CD14-positive monocyte (primary cell): ENCODE measurements at regions not wholly inside any gene's neighbourhood (a gene's known extent, or its start where the extent isn't known, plus 50 kb on each side); places are given as distances from the start of the nearest gene placed in this dataset.

Experiments used
- DNase-seq, 3 donors: peaks; one replicate each; pipeline ENCODE4 v3.0.0-alpha.2; 2011 to 2022
- H2AFZ ChIP-seq: 2 replicates; pipeline ENCODE4 v1.6.0; 2012; ENCODE audit warnings: mild to moderate bottlenecking, low read depth, low read length, inconsistent platforms; ENCODE audit not compliant: insufficient read depth, poor library complexity, severe bottlenecking
- H3K27ac ChIP-seq, 2 donors: 1 replicate in 1 of 2; 2 replicates in 1 of 2; pipeline ENCODE4 v1.5.1; 2012 to 2013; ENCODE audit warnings: low read length in 2 of 2, control low read depth in 1 of 2, inconsistent platforms in 1 of 2, low read depth in 1 of 2, mild to moderate bottlenecking in 1 of 2
- H3K27me3 ChIP-seq, 2 donors: one replicate each; pipeline versions ENCODE4 v1.6.0 to v1.6.1; 2011 to 2013; ENCODE audit warnings: low read length in 2 of 2; ENCODE audit not compliant: control insufficient read depth in 2 of 2, insufficient read depth in 2 of 2
- H3K36me3 ChIP-seq, 2 donors: replicated peaks in 1 of 2; 1 replicate in 1 of 2; 2 replicates in 1 of 2; pipeline versions ENCODE4 v1.5.1 to v1.6.1; 2012 to 2013; ENCODE audit warnings: low read length in 2 of 2, control low read depth in 1 of 2, inconsistent platforms in 1 of 2, mild to moderate bottlenecking in 1 of 2; ENCODE audit not compliant: insufficient read depth in 2 of 2, control insufficient read depth in 1 of 2
- H3K4me1 ChIP-seq, 2 donors: 1 replicate in 1 of 2; 2 replicates in 1 of 2; pipeline versions ENCODE4 v1.5.1 to v1.6.1; 2012 to 2013; ENCODE audit warnings: low read length in 2 of 2, control low read depth in 1 of 2, inconsistent platforms in 1 of 2, mild to moderate bottlenecking in 1 of 2, moderate library complexity in 1 of 2; ENCODE audit not compliant: insufficient read depth in 2 of 2, control insufficient read depth in 1 of 2
- H3K4me2 ChIP-seq: replicated peaks from 2 replicates; pipeline ENCODE3; 2012; ENCODE audit warnings: low read length, moderate library complexity, mild to moderate bottlenecking; ENCODE audit not compliant: poor library complexity, severe bottlenecking; ENCODE audit errors: extremely low read depth
- H3K4me3 ChIP-seq, 3 experiments: fragments of 200-600 bp in 1 of 3; sonication (generic) in 1 of 3; replicated peaks in 1 of 3; 1 replicate in 2 of 3; 2 replicates in 1 of 3; pipeline ENCODE4 v1.5.1; 2011 to 2013; ENCODE audit warnings: low read length in 3 of 3, mild to moderate bottlenecking in 3 of 3, control low read depth in 2 of 3, low read depth in 2 of 3, inconsistent platforms in 1 of 3, moderate library complexity in 1 of 3
- H3K79me2 ChIP-seq: 2 replicates; pipeline ENCODE4 v1.6.0; 2012; ENCODE audit warnings: mild to moderate bottlenecking, control low read depth, inconsistent platforms, low read length, moderate library complexity; ENCODE audit not compliant: insufficient read depth
- H3K9ac ChIP-seq: 2 replicates; pipeline ENCODE4 v1.6.0; 2017; ENCODE audit warnings: low read length, mild to moderate bottlenecking; ENCODE audit not compliant: insufficient read depth, poor library complexity, severe bottlenecking
- H3K9me3 ChIP-seq, 2 donors: replicated peaks in 1 of 2; 1 replicate in 1 of 2; 2 replicates in 1 of 2; pipeline versions ENCODE4 v1.5.1 to v1.6.1; 2012 to 2013; ENCODE audit warnings: low read length in 2 of 2, control low read depth in 1 of 2; ENCODE audit not compliant: control insufficient read depth in 1 of 2, insufficient read depth in 1 of 2
- H4K20me1 ChIP-seq: 2 replicates; pipeline ENCODE4 v1.6.0; 2012; ENCODE audit warnings: mild to moderate bottlenecking, low read length, control low read depth, moderate library complexity; ENCODE audit not compliant: insufficient read depth
- H3K27ac Mint-ChIP-seq, 7 donors: one replicate each; pipeline ENCODE4 v1.8.0; 2020; ENCODE audit warnings: mild to moderate bottlenecking in 7 of 7, mixed read lengths in 7 of 7, moderate library complexity in 6 of 7, inconsistent platforms in 2 of 7
- H3K27me3 Mint-ChIP-seq, 3 donors: one replicate each; pipeline ENCODE4 v1.8.0; 2021 to 2022; ENCODE audit warnings: low read depth in 3 of 3, mild to moderate bottlenecking in 3 of 3, mixed read lengths in 3 of 3, moderate library complexity in 3 of 3, inconsistent platforms in 1 of 3
- H3K36me3 Mint-ChIP-seq, 2 donors: one replicate each; pipeline ENCODE4 v1.8.0; 2020; ENCODE audit warnings: mixed read lengths in 2 of 2, inconsistent platforms in 1 of 2, mild to moderate bottlenecking in 1 of 2
- H3K4me1 Mint-ChIP-seq: one replicate; pipeline ENCODE4 v1.8.0; 2020; ENCODE audit warnings: mild to moderate bottlenecking, mixed read lengths
- H3K4me3 Mint-ChIP-seq, 2 donors: one replicate each; pipeline ENCODE4 v1.8.0; 2020; ENCODE audit warnings: mild to moderate bottlenecking in 2 of 2, mixed read lengths in 2 of 2, moderate library complexity in 1 of 2
- H3K9me3 Mint-ChIP-seq, 7 donors: one replicate each; pipeline ENCODE4 v1.8.0; 2020 to 2022; ENCODE audit warnings: mixed read lengths in 7 of 7, mild to moderate bottlenecking in 6 of 7, moderate library complexity in 6 of 7, inconsistent platforms in 2 of 7
- WGBS: methylation state at CpG from one replicate; pipeline ENCODE4 v1.1.5; 2013; ENCODE audit warnings: missing lambda C conversion rate; ENCODE audit not compliant: insufficient coverage; 5-methylcytosine and 5-hydroxymethylcytosine counted together
- intact Hi-C, 2 donors: fragments of 100-400 bp; cut with micrococcal nuclease; formaldehyde crosslinking; loops; one replicate each; pipeline versions ENCODE4 v1.15.0 to v1.15.1; 2023
- TF ChIP-seq, protein P1 (sequence below): fragments of 200-600 bp; IDR thresholded peaks from one replicate; pipeline ENCODE4 v1.8.0; 2022; ENCODE audit warnings: antibody characterized with exemption, mild to moderate bottlenecking

GRCh38 chr15:31172606-31173005 lies 71.1 kb upstream of the TRPM1 start:
- Histone ChIP-seq H3K4me2 (no peak overlapping the region), H3K27me3 (no peaks in the 10 kb centered on the region), H4K20me1 (no peaks in the 10 kb centered on the region), H3K79me2 (no peaks in the 10 kb centered on the region), H3K27ac (no peak overlapping the region), H3K9ac (no peak overlapping the region), H3K4me1 (no peaks in the 10 kb centered on the region), H3K9me3 (no peaks in the 10 kb centered on the region), H2AFZ (no peak overlapping the region), H3K36me3 (no peaks in the 10 kb centered on the region), H3K4me3 (no peak overlapping the region)
- H3K4me3 Mint-ChIP-seq, result no peak overlapping the region
- TF ChIP-seq, protein P1, sequence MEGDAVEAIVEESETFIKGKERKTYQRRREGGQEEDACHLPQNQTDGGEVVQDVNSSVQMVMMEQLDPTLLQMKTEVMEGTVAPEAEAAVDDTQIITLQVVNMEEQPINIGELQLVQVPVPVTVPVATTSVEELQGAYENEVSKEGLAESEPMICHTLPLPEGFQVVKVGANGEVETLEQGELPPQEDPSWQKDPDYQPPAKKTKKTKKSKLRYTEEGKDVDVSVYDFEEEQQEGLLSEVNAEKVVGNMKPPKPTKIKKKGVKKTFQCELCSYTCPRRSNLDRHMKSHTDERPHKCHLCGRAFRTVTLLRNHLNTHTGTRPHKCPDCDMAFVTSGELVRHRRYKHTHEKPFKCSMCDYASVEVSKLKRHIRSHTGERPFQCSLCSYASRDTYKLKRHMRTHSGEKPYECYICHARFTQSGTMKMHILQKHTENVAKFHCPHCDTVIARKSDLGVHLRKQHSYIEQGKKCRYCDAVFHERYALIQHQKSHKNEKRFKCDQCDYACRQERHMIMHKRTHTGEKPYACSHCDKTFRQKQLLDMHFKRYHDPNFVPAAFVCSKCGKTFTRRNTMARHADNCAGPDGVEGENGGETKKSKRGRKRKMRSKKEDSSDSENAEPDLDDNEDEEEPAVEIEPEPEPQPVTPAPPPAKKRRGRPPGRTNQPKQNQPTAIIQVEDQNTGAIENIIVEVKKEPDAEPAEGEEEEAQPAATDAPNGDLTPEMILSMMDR, result no peak
- intact Hi-C loops, result no loop called here
- 98% methylated on average over 5 of the region's 6 CpGs for WGBS
- no peak overlapping the region for H3K27ac Mint-ChIP-seq
- H3K4me1 Mint-ChIP-seq, result no peaks in the 10 kb centered on the region
- H3K9me3 Mint-ChIP-seq, result peaks cover 0 to 4% (median 0%) of the 10 kb centered on the region in 7 donors
- peaks cover under 1 to 7% (median 2%) of the 10 kb centered on the region in 3 donors for H3K27me3 Mint-ChIP-seq
- no peak for DNase-seq
- no peaks in the 10 kb centered on the region for H3K36me3 Mint-ChIP-seq

DNA sequence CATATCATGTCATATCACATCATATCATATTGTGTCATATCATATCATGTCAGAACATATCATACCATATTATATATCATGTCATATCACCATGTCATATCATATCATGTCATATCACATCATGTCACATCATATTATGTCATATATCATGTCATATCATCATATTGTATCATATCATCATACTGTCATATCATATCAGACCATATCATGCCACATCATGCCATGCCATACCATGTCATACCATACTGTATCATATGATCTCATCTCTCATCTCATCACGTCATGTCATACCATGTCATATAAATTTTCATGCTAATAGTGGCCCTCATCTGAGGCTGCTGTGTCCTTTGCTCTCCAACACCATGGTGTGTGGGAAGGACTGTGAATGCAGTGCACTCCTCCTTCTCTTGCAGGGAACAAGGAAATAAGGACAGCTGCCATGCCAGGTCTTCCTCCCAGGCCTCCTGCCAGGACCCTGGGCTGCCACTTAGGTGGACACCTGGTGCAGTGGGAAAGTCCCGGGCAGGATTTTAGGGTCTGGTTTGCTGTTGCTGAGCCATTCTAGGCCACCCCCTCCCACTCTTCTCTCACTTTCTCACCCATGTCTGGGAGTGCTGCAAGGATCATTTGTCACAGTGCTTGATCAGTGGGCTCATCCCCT lies 72.4 kb upstream of the TRPM1 start:
- no peaks in the 10 kb centered on the region for H3K4me1 ChIP-seq
- DNase-seq, result no peak
- WGBS, result 89% methylated on average over 1 of the region's 2 CpGs
- no peaks in the 10 kb centered on the region for H3K36me3 ChIP-seq
- no peaks in the 10 kb centered on the region for H3K79me2 ChIP-seq
- intact Hi-C loops, result no loop called here
- no peaks in the 10 kb centered on the region for H3K9me3 ChIP-seq
- no peak overlapping the region for H3K27ac ChIP-seq
- H3K9ac ChIP-seq, result no peak overlapping the region
- H3K27me3 Mint-ChIP-seq, result peaks cover 0 to 4% (median 2%) of the 10 kb centered on the region in 3 donors
- no peak overlapping the region for H3K27ac Mint-ChIP-seq
- no peak overlapping the region for H3K4me3 ChIP-seq
- H3K27me3 ChIP-seq, result no peaks in the 10 kb centered on the region
- H3K4me1 Mint-ChIP-seq, result peaks cover 6% of the 10 kb centered on the region
- TF ChIP-seq, protein P1, result no peak
- H3K36me3 Mint-ChIP-seq, result no peaks in the 10 kb centered on the region
- H4K20me1 ChIP-seq, result no peaks in the 10 kb centered on the region
- H3K4me2 ChIP-seq, result no peak overlapping the region
- H3K9me3 Mint-ChIP-seq, result peaks cover 0 to 4% (median 0%) of the 10 kb centered on the region in 7 donors
- H3K4me3 Mint-ChIP-seq, result no peak overlapping the region
- H2AFZ ChIP-seq, result no peak overlapping the region
